DMS 273 treated with DMSO at 0.1 percent for 48 hours (cell line): ENCODE measurements at regions not wholly inside any gene's neighbourhood (a gene's known extent, or its start where the extent isn't known, plus 50 kb on each side); places are given as distances from the start of the nearest gene placed in this dataset.

ENCODE experiments used
- DNase-seq: peaks from one replicate; lab custom pipeline; 2025; lab: John Stamatoyannopoulos, UW

DNA sequence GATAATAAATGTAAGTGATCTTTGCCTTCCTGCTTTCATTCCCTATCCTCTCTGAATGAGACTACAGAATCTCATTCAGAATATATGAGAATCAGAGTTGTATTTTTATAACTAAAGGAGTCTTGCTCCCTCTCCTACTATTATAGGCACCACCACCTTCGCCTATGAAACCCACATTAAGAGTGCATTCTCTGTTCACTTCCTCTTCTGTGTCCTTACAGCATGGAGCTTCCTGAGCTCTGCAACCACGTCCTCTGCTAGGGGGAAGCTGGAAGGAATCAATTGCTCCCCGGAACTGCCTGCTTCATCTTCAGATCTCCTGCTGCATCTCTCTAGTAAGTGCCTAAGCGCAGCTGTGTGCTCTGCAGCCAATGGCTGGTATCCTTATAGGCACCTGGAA, 820.7 kb downstream of the GRID1 start:
- no peak for DNase-seq

- DNase-seq, result no peak
These were observed 819.1 kb downstream of the GRID1 start for GRCh38 chr10:85547460-85548023.

- DNase-seq, result no peak
These were observed 818.6 kb downstream of the GRID1 start for GRCh38 chr10:85548034-85548433.
